Head of caudate nucleus (tissue), 42 donors: ENCODE measurements at regions not wholly inside any gene's neighbourhood (a gene's known extent, or its start where the extent isn't known, plus 50 kb on each side); places are given as distances from the start of the nearest gene placed in this dataset.

Experiments used
- DNase-seq, 42 donors: peaks; one replicate each; pipeline versions ENCODE4 v3.0.0 to v3.0.0-alpha.2; 2020 to 2021; ENCODE audit warnings: mixed read lengths in 7 of 42
- intact Hi-C: fragments of 100-400 bp; cut with DNase I; formaldehyde crosslinking; loops from one replicate; pipeline ENCODE4 v1.15.0; 2022

DNA sequence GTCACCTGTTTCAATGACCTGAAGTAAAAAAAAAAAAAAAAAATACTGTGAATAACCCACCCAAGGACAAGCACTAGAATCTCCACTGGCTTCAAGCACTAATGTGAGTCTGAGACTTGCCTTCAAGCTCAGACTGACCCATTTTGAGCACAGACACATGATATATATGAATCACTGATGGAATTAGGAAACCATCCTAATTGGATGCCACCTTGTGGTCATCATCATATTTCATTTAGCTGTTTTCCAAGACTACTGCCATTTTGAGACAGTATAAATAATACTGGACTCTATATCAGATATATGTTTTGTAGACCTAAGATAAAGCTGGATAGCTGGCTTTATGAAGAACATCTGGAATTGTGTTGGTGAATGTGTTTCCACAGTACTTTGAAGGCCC, 1232.0 kb downstream of the KCNT2 start:
- intact Hi-C loops = no loop called here

DNA sequence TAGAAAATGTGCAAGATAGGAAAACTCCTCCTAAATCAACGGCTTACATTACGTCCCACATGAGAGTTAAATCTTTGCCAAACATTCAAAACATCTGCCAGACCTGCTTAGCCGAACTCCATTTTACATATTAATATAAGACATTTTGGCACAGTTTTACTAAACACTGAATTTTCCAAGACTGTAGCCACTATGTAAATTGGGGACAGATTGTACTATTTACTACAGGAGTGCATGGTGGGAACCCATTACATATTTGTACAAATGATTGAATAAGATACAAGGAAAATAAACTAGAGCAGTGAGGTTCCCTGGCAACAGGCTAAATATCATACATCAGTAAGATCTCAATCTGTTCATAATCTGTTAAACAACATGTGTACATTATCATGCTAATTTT, 1234.4 kb downstream of the KCNT2 start:
- no peak for DNase-seq
- intact Hi-C loops = no loop called here

More for the DNA sequence above, 1232.0 kb downstream of the KCNT2 start:
- no peak for DNase-seq

DNA sequence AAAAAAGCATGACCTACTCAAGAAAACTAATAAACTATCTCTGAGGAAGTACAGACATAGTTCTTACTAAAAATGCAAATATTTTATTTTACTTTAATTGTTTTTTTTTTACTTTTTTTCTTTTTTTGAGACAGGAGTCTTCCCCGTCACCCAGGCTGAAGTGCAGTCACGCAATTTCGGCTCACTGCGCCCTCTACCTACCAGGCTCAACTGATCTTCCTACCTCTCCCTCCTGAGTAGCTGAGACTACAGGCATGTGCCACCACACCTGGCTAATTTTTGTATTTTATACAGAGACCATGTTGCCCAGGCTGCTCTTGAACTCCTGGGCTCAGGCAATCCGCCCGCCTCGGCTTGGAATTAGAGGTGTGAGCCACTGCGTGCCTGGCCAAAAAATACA, 1263.1 kb downstream of the KCNT2 start:
- no peak for DNase-seq
- intact Hi-C loops = no loop called here

DNA sequence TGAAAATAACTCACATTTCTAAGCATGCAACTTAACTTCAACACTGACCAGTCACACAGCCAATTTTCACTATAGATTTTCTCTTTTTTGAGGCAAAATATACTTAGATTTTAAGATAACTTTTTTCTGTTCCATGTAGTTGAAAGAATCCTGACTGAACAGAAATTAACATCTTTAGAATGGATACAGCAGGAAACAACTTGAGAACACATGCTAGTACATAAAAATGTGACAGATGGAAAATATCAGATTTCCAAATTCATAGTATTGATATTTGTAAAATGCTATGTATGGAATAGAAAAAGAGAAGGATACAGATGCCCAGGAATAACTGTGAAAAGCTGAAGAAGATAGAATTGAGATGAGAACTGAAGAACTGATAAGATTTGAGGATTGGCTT, 1270.6 kb downstream of the KCNT2 start:
- intact Hi-C loops = no loop called here
- no peak for DNase-seq

DNA sequence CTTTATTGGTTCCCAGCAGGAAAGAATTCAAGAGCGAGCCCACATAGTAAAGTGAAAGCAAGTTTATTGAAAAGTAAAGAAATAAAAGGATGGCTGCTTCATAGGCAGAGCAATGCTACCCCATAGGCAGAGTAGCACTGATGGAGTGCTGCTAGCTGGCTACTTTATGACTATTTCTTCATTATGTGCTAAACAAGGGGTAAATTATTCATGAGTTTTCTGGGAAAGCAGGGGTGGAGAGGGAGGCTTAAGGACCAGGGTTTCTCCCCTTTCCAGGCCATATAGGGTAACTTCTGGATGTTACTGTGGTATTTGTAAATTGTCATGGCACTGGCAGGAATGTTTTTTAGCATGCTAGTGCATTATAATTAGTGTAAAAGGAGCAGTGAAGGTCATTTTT, 1271.4 kb downstream of the KCNT2 start:
- no peak for DNase-seq
- intact Hi-C loops = no loop called here

DNA sequence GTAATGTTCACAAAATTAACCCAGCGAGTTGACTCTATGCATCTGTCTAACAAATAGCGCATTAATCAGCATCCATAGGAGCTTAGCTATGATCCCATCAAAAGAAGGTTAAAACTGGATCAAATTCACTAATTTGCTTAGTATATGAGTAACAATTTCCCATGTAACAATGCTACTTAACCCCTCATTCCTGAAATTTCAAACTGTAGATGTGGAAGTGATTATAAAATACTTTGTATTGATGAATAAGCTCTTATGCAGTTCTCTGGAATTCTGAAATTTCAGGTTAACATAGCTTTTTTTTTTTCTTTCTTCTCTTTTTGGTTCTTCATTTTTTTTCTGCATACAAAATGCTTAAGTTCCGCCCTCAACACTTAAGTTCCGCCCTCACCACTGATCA, 1272.7 kb downstream of the KCNT2 start:
- intact Hi-C loops = no loop called here
- no peak for DNase-seq

DNA sequence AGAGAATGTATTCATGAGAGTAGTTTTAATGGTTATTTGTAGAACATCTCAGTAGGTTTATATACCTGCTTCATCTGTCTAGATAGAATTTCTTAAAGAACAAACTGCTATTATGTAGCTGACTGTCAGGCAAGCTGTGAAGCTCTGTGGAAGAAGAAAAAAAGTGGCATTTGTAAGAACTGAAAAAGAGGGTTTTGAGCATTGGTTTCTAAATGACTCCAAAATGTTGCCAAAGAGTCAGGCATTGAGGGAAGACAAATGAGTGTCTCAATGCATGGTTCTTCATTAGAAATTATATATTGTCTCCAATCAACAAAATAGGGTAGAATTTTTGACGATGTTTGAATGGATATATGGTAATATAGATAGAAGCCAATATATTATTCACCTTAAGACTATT, 1276.1 kb downstream of the KCNT2 start:
- intact Hi-C loops = no loop called here
- no peak for DNase-seq

DNA sequence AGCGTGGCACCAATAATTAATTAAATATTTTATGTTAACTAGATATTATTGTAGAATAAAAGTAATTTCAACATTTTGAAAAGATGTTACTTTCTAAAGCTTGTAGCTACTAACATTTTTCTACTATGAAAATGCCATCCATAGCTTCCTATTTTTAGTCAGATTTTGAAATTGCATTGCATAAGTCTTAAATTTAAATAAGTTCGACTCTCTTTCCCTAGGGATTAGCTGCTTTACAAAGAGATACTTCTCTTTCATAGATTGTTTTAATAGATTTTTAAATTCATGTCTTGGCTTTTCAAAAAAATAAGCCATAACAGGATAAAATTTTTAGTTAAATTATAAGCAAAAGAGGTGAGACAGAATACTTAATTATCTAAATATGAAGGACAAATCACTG, 1279.6 kb downstream of the KCNT2 start:
- intact Hi-C loops = no loop called here
- no peak for DNase-seq

DNA sequence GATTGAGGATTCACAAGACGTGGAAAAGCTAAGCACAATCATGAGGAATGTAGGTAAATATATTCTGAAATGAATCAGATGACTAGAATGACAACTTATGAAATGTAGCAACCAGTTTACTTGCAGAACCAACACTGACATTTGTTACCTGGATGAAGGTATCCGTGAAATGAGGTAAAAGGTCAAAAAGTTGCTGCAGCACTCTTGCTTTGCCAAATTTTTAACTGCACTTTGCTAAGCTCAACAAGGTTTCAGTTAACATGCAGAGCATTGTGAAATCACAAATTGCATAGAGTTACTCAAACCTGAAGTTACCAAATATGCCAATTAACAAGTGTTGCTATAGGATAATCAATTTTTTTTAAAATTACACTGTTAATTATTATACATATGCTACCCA, 1280.1 kb downstream of the KCNT2 start:
- no peak for DNase-seq
- intact Hi-C loops = no loop called here

DNA sequence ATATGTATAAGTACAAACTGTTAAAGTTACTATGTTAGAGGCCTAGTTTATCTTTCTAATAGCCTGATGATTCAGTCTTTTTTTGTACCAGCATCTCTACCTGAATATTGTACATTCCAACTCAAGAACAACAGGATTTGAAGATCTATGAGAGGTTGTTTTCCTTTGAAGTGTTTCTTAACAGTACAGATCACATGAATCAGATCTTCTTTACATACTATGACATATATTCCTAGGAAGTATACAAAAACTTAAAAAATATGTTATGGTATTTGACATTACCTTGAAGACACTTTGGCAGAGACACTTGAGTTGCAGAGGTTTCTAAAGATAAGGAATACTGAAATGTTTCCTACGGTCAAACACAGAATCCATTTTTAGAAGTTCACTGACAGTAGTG, 1280.9 kb downstream of the KCNT2 start:
- DNase-seq = no peak
- intact Hi-C loops = no loop called here

DNA sequence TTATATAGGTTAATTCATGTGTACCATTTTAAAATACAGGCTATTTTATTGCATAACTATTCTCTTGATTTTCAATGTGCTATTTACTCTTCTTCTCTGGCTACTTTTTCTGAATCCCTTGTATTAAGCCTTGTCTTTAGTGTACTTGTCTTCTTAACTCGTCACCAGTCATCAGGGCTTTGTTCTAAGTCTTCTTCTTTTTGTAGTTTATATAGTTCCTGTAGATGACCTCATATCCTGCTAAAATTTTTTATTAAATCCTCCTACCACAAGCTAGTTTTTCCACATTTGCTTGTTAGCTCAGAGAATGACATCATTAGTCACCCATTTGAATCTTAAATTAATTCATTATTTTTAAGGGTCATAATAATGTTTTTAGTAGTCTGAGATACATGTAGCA, 1281.9 kb downstream of the KCNT2 start:
- intact Hi-C loops = no loop called here
- DNase-seq = no peak

DNA sequence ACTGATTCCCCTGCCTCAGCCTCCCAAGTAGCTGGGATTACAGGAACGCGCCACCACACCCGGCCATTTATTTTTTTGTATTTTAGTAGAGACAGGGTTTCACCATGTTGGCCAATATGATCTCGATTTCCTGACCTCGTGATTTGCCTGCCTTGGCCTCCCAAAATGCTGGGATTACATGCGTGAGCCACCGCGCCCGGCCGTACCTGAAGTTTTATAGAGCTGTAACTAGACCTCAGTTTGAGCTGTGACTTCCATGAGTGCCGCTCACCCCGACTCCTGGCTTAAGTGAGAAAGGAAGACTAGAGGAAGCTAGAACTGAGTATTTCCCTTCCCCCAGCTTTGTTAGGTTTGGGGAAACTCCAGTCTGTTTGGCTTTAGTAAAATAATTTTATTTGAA, 1283.1 kb downstream of the KCNT2 start:
- peak in 1 of 42 donors; percentile 36 for DNase-seq
- intact Hi-C loops = no loop called here

DNA sequence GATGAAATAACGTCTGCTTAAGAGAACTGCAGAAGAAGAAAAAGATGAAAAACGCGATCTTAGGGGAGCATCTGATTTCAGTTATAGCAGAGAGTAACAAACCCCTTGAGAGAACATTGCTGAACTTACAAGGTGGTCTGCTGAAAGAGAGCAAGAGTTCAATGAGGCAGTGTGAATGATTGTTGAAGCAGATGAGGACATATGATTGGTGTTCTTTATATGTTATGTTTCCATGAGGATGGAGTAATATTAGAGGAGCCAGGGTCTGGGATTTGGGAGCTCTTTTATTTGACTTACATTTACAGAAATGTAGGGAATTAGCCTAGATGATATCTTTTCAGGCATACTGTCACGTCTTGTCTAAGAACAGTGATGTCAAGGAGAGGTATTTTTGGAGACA, 1302.0 kb downstream of the KCNT2 start:
- no peak for DNase-seq
- intact Hi-C loops = no loop called here

DNA sequence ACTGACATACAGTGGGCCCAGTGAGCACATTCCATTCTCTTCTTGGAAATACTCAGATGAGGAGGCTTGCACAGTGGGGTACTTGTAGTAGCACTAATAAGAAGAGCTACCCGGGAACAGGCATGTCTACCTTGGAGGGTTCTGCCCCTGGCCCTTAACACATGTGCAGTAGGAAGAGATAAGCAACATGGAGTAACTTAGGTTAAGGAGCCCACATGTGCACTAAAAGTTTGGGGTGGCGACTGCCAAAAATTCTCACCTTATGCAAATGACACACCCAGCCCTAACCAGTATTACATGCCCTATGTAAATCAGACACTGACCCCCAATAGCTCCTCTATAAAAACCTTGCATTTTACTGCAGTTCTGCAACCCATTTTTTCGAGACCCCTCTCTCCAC, 1313.3 kb downstream of the KCNT2 start:
- no peak for DNase-seq
- intact Hi-C loops = no loop called here

DNA sequence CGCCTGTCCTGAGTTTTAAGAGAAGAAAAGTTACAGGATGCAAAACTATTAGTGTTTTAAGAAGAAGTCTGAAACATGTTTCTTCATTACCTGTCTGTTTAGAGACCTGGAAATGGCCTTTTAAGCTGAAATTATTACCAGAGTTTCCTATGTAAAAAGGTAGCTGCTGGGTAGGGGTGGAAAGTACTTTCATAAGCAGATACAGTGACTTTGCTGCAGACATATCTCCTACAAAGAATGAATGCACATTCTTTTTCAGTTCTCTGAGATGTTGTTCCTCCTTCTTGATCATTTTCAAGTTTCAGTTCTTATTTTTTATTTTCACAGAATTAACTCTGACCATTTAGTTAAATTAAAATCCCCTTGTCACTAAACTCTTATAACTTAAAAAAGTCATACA, 1329.6 kb downstream of the KCNT2 start:
- no peak for DNase-seq
- intact Hi-C loops = no loop called here

DNA sequence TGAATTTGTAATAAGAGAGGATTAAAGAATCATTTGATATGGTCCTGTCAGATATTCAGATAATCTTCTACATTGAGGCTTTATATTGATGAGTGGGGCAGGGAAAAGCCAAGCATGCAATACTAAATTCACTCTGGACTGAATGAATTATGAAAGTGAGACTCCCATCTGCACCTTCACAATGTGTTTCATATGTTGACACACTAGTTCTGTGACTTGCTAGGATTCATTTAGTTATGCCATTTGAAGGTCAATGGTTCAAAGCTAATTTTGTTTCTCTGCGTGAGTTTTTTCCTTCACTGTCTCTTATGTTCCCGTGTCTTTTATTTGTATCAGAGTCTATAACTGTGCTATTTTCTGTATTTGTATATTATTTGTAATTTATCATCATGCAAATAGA, 1332.5 kb downstream of the KCNT2 start:
- intact Hi-C loops = no loop called here
- DNase-seq = no peak

DNA sequence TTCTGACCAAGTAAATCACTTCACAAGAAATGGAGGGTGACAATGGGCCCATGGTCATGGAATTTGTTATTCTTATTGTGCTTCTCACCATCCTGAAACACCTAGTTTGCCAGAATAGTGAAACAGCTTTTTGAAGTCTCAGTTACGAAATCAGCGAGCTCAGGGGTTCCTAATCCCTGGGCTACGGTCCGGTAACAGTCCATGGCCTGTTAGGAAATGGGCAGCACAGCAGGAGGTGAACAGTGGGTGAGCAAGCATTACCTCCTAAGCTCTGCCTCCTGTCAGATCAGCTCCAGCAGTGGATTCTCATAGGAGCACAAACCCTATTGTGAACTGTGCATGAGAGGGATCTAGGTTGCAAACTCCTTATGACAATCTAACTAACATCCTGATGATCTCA, 1356.3 kb downstream of the KCNT2 start:
- intact Hi-C loops = no loop called here
- no peak for DNase-seq

DNA sequence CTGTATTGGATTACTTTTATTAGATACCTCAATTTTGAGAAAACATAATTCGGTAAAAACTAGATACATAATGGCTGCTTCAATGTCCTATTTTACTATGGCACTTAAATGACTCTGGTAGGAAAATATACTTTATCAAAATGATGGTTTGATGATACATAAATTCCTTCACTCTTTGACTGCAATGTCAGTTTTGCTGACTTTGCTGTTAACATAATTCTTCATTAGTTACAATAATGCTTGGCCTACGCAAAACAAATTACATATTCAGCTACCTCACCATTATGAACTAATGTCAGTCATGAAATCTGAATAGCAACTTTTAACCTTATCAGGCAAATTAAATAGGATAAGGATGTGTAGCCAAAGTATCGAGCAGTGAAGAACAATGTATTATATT, 1364.7 kb downstream of the KCNT2 start:
- intact Hi-C loops = no loop called here
- DNase-seq = no peak

DNA sequence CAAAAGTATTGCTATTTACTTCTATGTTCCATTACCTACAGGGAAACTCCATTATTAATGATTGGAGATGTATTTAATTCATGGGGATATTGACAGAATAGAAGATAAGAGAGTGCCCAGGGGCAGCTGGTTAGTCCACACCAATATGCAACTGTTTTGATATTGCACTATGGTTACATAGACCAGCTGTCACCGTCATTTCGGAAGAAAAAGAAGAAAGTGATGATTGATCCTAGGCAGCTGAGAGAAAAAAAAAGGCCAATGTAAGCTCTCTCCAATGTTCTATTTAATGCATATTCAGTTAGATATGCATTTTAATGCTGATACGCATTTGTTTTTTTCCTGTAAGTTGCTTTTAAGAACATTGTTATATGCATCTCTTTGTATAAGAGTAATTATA, 1367.2 kb downstream of the KCNT2 start:
- intact Hi-C loops = no loop called here
- DNase-seq = no peak

DNA sequence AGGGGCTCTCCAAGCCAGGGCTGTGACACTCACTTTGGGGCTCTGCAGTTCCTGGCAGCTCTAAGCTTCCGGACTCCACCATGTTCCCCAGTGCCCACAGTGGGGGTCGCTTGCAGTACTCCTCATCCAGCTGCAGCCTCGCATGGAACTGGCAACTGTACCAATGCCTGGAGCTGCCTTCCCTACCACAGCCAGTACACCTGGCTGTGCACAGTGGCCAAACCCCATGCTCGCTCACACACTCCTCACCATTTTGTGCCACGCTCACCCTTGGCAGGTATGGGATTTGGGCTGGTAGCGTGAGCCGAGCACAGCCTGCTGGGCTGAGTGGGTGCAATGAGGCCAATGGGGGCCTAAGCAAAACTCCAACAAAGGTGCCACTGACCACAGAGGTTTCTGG, 1369.9 kb downstream of the KCNT2 start:
- intact Hi-C loops = no loop called here
- no peak for DNase-seq

DNA sequence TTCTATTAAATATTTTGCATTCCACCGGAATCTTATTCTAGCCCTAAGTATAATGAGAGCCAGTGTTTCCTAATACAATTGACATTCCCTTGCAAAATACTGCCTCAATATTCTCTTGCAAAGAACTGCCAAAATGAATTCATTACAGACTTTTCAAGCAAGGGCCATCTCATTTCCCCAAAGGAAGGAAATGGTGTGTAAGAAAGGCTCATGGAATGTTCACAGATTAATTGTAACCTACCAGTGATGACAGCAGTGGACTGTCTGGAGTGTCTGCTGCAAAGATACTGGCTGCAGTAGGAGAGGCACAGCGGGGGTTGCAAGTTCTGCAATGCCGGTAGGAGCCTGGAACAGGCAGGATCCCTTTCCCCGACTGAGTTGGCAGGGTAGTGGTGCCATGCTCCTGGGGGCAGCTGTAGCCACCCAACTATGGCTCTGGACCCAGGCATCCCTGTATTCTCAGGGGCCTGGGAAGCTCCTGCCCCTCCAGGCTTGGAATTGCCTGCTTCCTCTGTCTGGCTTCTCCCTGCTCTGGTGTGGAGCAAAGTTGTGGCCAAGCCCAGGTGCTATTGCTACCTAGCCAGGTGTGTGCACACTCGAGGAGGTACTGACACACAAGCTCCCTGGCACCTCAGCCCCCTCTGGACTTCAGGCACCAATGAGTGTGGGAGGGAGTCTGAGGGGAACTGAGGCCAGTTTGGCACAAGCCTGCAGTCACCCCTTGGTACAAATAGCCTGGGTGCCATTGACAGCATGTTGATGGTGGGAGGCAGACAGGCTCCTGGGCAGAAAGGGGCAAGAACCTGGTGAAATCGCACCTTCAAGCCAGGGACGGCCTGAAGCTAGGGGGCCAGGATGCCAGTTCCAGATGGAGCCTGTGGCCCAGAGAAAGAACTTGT, 1371.0 kb downstream of the KCNT2 start:
- intact Hi-C loops = no loop called here
- DNase-seq = peak in 1 of 42 donors; percentile 7
